ENCODE measurements at regions not wholly inside any gene's neighbourhood (a gene's known extent, or its start where the extent isn't known, plus 50 kb on each side); places are given as distances from the start of the nearest gene placed in this dataset.

- no peaks in the 10 kb centered on the region for H3K27me3 ChIP-seq (ENCODE audit: control insufficient read depth, insufficient read depth, low read length)
- no peak overlapping the region for H3K4me3 ChIP-seq (ENCODE audit: low read depth in 2 of 2, low read length in 2 of 2)
- ATAC-seq (no peak), DNase-seq (ENCODE audit: low read depth, low spot score) (no peak)
- in situ Hi-C loops (cut with HindIII; ENCODE audit: low pct_unique_long_range_greater_than_20kb, low sequenced_read_pairs) (no loop called here), intact Hi-C loops (cut with micrococcal nuclease; ENCODE audit: unreplicated experiment) (no loop called here)
- no peak overlapping the region for H3K27ac ChIP-seq (ENCODE audit: low read length)
- BruUV-seq (replicated peaks) = no TSS peak
- ChIA-PET CTCF (no interaction called here), POLR2A (interaction anchor here (0.6 kb wide), 1 partner anchor 31 kb away, joined by 5 read pairs; no protein-coding TSS in a partner anchor)
- H3K4me1 ChIP-seq (ENCODE audit: control insufficient read depth, insufficient read depth, low read length) = no peaks in the 10 kb centered on the region
- H3K9me3 ChIP-seq (ENCODE audit: control insufficient read depth, insufficient read depth, low read depth, low read length) = no peaks in the 10 kb centered on the region
- TF ChIP-seq REST (IDR thresholded peaks at IDR 0.05; ENCODE audit: insufficient read depth in 1 of 2, low read depth in 2 of 2, low read length in 1 of 2) = no peak
- no peak for TF ChIP-seq CTCF (IDR thresholded peaks at IDR 0.05)
- no peak for TF ChIP-seq POLR2AphosphoS5 (IDR thresholded peaks at IDR 0.05; ENCODE audit: low read depth, low read length)
- no peak for TF ChIP-seq SIN3A (IDR thresholded peaks at IDR 0.05; ENCODE audit: borderline replicate concordance, insufficient read depth, low read depth, low read length)
- no peak for TF ChIP-seq TCF7L2 (IDR thresholded peaks at IDR 0.05; ENCODE audit: low read depth, low read length)
- H3K36me3 ChIP-seq (ENCODE audit: control insufficient read depth, insufficient read depth, low read length) = no peaks in the 10 kb centered on the region
Measured at GRCh38 chr9:88814577-88814976, 176.7 kb upstream of the S1PR3 start.

GRCh38 chr9:88816141-88816540, 175.1 kb upstream of the S1PR3 start:
- intact Hi-C loops (cut with micrococcal nuclease; ENCODE audit: unreplicated experiment) = no loop called here
- Histone ChIP-seq H3K27me3 (ENCODE audit: control insufficient read depth, insufficient read depth, low read length) (no peaks in the 10 kb centered on the region), H3K36me3 (ENCODE audit: control insufficient read depth, insufficient read depth, low read length) (no peaks in the 10 kb centered on the region), H3K9me3 (ENCODE audit: control insufficient read depth, insufficient read depth, low read depth, low read length) (no peaks in the 10 kb centered on the region), H3K4me1 (ENCODE audit: control insufficient read depth, insufficient read depth, low read length) (no peaks in the 10 kb centered on the region), H3K4me3 (ENCODE audit: low read depth in 2 of 2, low read length in 2 of 2) (no peak overlapping the region), H3K27ac (ENCODE audit: low read length) (no peak overlapping the region)
- POLR2A ChIA-PET = no interaction called here
- in situ Hi-C loops (cut with HindIII; ENCODE audit: low pct_unique_long_range_greater_than_20kb, low sequenced_read_pairs) = no loop called here
- CTCF ChIA-PET = no interaction called here
- no TSS peak for BruUV-seq (replicated peaks)
- TF ChIP-seq REST (IDR thresholded peaks at IDR 0.05; ENCODE audit: insufficient read depth in 1 of 2, low read depth in 2 of 2, low read length in 1 of 2) = no peak
- no peak for TF ChIP-seq POLR2AphosphoS5 (IDR thresholded peaks at IDR 0.05; ENCODE audit: low read depth, low read length)
- TF ChIP-seq SIN3A (IDR thresholded peaks at IDR 0.05; ENCODE audit: borderline replicate concordance, insufficient read depth, low read depth, low read length) = no peak
- TF ChIP-seq TCF7L2 (IDR thresholded peaks at IDR 0.05; ENCODE audit: low read depth, low read length) = no peak
- TF ChIP-seq CTCF (IDR thresholded peaks at IDR 0.05) = no peak
- DNase-seq (ENCODE audit: low read depth, low spot score) = no peak
- ATAC-seq = no peak
